ENCODE measurements at regions not wholly inside any gene's neighbourhood (a gene's known extent, or its start where the extent isn't known, plus 50 kb on each side); places are given as distances from the start of the nearest gene placed in this dataset.

DNA sequence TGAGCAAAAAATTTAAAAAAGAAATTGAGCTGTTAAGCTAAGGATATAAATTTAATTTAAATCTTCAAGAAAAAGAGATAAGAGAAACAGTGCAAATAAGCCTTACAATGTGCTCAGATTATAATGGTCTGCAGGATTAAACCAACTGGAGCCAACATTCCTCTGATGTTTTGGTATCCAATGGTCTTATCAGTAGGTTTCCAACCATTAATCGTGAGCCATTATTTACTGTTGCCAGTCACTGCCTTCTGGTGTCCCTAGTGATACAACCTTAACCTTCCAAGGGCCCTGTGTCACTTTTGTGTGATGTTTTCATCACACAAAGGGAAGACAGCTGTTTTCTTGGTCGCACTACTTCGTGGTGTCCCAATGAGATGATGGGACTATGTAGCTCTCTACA is 134.5 kb upstream of the CTAGE1 start:
- Histone ChIP-seq H3K4me1 (ENCODE audit: control insufficient read depth in 1 of 2, insufficient read depth in 2 of 2, low read length in 2 of 2) (peaks cover 4 to 5% of the 10 kb centered on the region in 2 experiments), H3K18ac (ENCODE audit: low read length) (no peak overlapping the region), H2BK5ac (ENCODE audit: low read depth, low read length, poor library complexity) (no peak overlapping the region), H3K27me3 (ENCODE audit: insufficient read depth, low read length) (no peaks in the 10 kb centered on the region), H3K79me2 (ENCODE audit: control insufficient read depth, insufficient read depth, low read length, poor library complexity) (no peaks in the 10 kb centered on the region), H3K23ac (ENCODE audit: low read length) (no peak overlapping the region), H3K4me3 (ENCODE audit: low read depth, low read length) (no peak overlapping the region), H3K14ac (ENCODE audit: low read length) (no peak overlapping the region), H3K36me3 (ENCODE audit: control insufficient read depth in 1 of 2, insufficient read depth in 2 of 2, low read length in 2 of 2) (no peaks in the 10 kb centered on the region), H3K9me3 (ENCODE audit: insufficient read depth, low read depth, low read length) (no peaks in the 10 kb centered on the region), H4K8ac (ENCODE audit: low read depth, low read length) (no peak overlapping the region), H3K27ac (ENCODE audit: low read depth, low read length) (no peak overlapping the region), H2BK120ac (ENCODE audit: insufficient read depth, low read length, poor library complexity) (no peak overlapping the region), H3K4me2 (ENCODE audit: low read length) (no peak overlapping the region), H2AFZ (ENCODE audit: insufficient read depth, low read length, poor library complexity) (no peak overlapping the region), H3K9ac (ENCODE audit: low read length) (no peak overlapping the region), H4K12ac (ENCODE audit: low read depth, low read length) (no peak overlapping the region), H2AK5ac (ENCODE audit: low read length) (no peak overlapping the region), H4K91ac (ENCODE audit: low read depth, low read length) (no peak overlapping the region), H2BK12ac (ENCODE audit: low read length) (no peak overlapping the region), H3K4ac (ENCODE audit: low read depth, low read length) (no peak overlapping the region), H3K79me1 (ENCODE audit: low read length) (peaks cover 3% of the 10 kb centered on the region)
- no peak for DNase-seq
- no CpG with 5 or more reads among the region's 3 CpGs for WGBS (ENCODE audit: extremely low coverage, insufficient coverage, insufficient read length)

DNA sequence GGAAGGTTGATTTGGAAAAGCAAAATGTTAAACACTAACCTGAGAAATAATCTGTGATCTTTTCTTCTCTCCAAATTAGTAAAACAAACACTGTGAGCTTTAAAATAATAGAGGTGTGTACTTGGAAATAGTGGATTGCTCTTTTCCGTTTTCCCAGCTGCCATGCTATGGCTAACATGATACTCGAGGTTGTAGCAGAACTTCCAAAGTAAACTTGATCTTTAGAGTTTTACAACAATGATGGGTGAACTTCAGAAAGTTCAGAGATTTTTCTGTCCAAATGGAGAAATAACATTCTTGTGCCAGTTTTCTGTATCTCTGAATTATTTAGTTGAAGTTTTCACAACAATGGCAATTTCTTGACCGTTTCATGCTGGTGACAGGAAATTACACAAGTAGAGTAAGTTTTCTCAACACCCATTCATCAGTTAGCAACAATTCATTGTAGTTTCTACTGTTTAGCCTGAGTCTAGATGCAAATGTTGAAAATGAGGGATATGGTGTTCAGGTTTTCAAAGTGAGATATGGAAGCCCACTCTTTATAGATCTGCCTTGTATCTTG is 135.3 kb upstream of the CTAGE1 start:
- no peak overlapping the region for H3K23ac ChIP-seq (ENCODE audit: low read length)
- peaks cover 3% of the 10 kb centered on the region for H3K79me1 ChIP-seq (ENCODE audit: low read length)
- no peak overlapping the region for H2BK12ac ChIP-seq (ENCODE audit: low read length)
- no peak overlapping the region for H2BK5ac ChIP-seq (ENCODE audit: low read depth, low read length, poor library complexity)
- no peaks in the 10 kb centered on the region for H3K27me3 ChIP-seq (ENCODE audit: insufficient read depth, low read length)
- H3K9ac ChIP-seq (ENCODE audit: low read length) = no peak overlapping the region
- no peak overlapping the region for H2BK120ac ChIP-seq (ENCODE audit: insufficient read depth, low read length, poor library complexity)
- H3K4me3 ChIP-seq (ENCODE audit: low read depth, low read length) = no peak overlapping the region
- H3K4me1 ChIP-seq (ENCODE audit: control insufficient read depth in 1 of 2, insufficient read depth in 2 of 2, low read length in 2 of 2) = peaks cover 3 to 4% of the 10 kb centered on the region in 2 experiments
- H3K79me2 ChIP-seq (ENCODE audit: control insufficient read depth, insufficient read depth, low read length, poor library complexity) = no peaks in the 10 kb centered on the region
- no peaks in the 10 kb centered on the region for H3K36me3 ChIP-seq (ENCODE audit: control insufficient read depth in 1 of 2, insufficient read depth in 2 of 2, low read length in 2 of 2)
- H3K4ac ChIP-seq (ENCODE audit: low read depth, low read length) = no peak overlapping the region
- DNase-seq = no peak
- H3K4me2 ChIP-seq (ENCODE audit: low read length) = no peak overlapping the region
- no peak overlapping the region for H3K18ac ChIP-seq (ENCODE audit: low read length)
- no peak overlapping the region for H4K91ac ChIP-seq (ENCODE audit: low read depth, low read length)
- no peak overlapping the region for H4K12ac ChIP-seq (ENCODE audit: low read depth, low read length)
- no peak overlapping the region for H2AFZ ChIP-seq (ENCODE audit: insufficient read depth, low read length, poor library complexity)
- no CpG with 5 or more reads among the region's 3 CpGs for WGBS (ENCODE audit: extremely low coverage, insufficient coverage, insufficient read length)
- no peak overlapping the region for H3K27ac ChIP-seq (ENCODE audit: low read depth, low read length)
- no peak overlapping the region for H2AK5ac ChIP-seq (ENCODE audit: low read length)
- H3K14ac ChIP-seq (ENCODE audit: low read length) = no peak overlapping the region
- H4K8ac ChIP-seq (ENCODE audit: low read depth, low read length) = no peak overlapping the region
- no peaks in the 10 kb centered on the region for H3K9me3 ChIP-seq (ENCODE audit: insufficient read depth, low read depth, low read length)

DNA sequence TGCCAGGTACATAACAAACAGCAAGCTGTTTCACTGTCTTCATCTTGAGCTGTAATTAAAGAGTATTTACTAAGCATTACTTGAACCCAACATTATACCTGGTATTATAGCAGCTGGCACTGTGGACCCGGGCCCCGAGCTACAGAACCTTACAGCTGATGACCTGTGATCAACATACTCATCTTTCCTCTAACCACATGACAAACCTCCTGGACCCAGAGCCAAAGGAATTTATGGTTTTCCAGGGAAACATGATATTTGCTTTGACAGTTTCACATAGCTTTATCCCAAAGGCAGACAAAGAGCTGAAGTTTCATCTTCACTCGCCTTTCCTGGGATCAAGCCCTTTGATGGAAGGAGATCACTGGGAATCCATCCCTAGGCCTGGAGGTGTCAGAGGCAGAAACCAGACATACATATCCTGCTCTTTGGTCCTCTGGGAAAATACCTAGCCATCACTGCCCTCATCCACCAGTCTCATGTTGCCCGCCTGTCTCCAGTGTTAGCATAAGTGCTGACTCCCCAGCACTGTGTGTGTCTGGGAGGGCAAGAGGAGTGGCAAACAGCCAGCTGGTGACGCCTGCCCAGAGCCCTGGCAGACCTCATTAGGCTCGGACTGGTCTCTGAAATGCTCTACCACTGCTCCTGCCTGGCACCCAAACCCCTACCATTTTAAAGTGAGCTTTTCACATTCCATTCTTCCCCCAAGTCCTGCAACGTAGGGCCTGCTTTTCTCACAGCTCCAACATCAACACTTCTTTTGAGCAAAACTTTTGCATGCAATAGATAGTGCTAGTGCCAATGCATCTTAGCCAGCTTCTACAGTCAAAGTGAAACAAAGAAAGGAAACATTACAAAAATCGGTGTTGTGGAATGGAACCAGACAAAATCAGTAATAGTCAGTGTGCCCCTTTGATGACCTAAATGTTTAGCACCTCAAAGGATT is 138.8 kb upstream of the CTAGE1 start:
- Histone ChIP-seq H3K4ac (ENCODE audit: low read depth, low read length) (no peak overlapping the region), H2AK5ac (ENCODE audit: low read length) (no peak overlapping the region), H2BK120ac (ENCODE audit: insufficient read depth, low read length, poor library complexity) (no peak overlapping the region), H3K4me1 (ENCODE audit: control insufficient read depth in 1 of 2, insufficient read depth in 2 of 2, low read length in 2 of 2) (peaks cover 0 to 2% of the 10 kb centered on the region in 2 experiments), H3K79me1 (ENCODE audit: low read length) (peaks cover 4% of the 10 kb centered on the region), H3K79me2 (ENCODE audit: control insufficient read depth, insufficient read depth, low read length, poor library complexity) (peaks cover 2% of the 10 kb centered on the region), H3K4me3 (ENCODE audit: low read depth, low read length) (no peak overlapping the region), H3K4me2 (ENCODE audit: low read length) (no peak overlapping the region), H2AFZ (ENCODE audit: insufficient read depth, low read length, poor library complexity) (no peak overlapping the region), H3K23ac (ENCODE audit: low read length) (no peak overlapping the region), H3K36me3 (ENCODE audit: control insufficient read depth in 1 of 2, insufficient read depth in 2 of 2, low read length in 2 of 2) (no peaks in the 10 kb centered on the region), H3K27ac (ENCODE audit: low read depth, low read length) (no peak overlapping the region), H3K9ac (ENCODE audit: low read length) (no peak overlapping the region), H4K12ac (ENCODE audit: low read depth, low read length) (no peak overlapping the region), H4K91ac (ENCODE audit: low read depth, low read length) (no peak overlapping the region), H2BK12ac (ENCODE audit: low read length) (no peak overlapping the region), H3K14ac (ENCODE audit: low read length) (no peak overlapping the region), H2BK5ac (ENCODE audit: low read depth, low read length, poor library complexity) (no peak overlapping the region), H4K8ac (ENCODE audit: low read depth, low read length) (no peak overlapping the region), H3K9me3 (ENCODE audit: insufficient read depth, low read depth, low read length) (no peaks in the 10 kb centered on the region), H3K27me3 (ENCODE audit: insufficient read depth, low read length) (no peaks in the 10 kb centered on the region), H3K18ac (ENCODE audit: low read length) (no peak overlapping the region)
- DNase-seq = peak; percentile 37 to 57
- WGBS (ENCODE audit: extremely low coverage, insufficient coverage, insufficient read length) = no CpG with 5 or more reads among the region's 8 CpGs

DNA sequence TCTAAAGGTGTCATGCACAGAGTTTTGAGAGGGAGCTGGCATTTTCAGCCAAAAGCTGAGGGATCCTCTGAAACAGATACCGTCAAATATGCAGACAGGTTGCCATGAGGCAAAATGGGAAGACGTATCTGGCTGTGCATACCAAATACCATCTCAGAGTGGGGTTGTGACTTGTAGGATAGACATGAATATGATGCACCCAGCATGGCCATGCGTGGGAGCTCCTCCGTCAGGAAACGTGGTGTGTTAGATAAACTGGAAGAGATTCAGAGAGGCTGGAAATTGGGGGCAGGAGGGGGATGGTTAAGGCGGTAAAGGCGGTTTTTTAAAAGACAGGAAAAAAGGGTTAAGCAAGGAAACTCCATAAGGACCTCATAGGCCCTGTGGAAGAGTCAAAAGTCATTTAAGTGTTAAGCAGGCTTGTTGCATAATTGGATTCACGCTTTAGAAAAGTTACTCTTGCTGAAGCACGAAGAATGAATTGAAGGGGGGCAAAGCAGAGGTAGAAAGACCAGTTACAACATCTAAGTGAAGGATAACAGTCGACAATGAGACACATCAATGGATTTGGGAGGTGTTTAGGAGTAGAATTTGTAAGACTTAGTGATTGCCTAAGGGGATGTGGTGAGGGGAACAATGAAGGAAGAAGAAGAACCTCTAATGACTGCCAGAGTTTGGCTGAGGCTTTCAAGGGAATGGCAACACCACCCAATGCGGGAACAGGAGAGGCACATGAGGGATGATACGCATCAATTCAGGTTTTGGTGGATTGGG is 139.6 kb upstream of the CTAGE1 start:
- H3K9ac ChIP-seq (ENCODE audit: low read length) = no peak overlapping the region
- H3K27ac ChIP-seq (ENCODE audit: low read depth, low read length) = no peak overlapping the region
- H3K79me2 ChIP-seq (ENCODE audit: control insufficient read depth, insufficient read depth, low read length, poor library complexity) = peaks cover 2% of the 10 kb centered on the region
- no peak overlapping the region for H3K18ac ChIP-seq (ENCODE audit: low read length)
- H3K79me1 ChIP-seq (ENCODE audit: low read length) = peaks cover 4% of the 10 kb centered on the region
- no peaks in the 10 kb centered on the region for H3K27me3 ChIP-seq (ENCODE audit: insufficient read depth, low read length)
- no peak overlapping the region for H3K4me2 ChIP-seq (ENCODE audit: low read length)
- no peak overlapping the region for H2BK12ac ChIP-seq (ENCODE audit: low read length)
- H4K12ac ChIP-seq (ENCODE audit: low read depth, low read length) = no peak overlapping the region
- H2BK5ac ChIP-seq (ENCODE audit: low read depth, low read length, poor library complexity) = no peak overlapping the region
- no peak overlapping the region for H3K4me3 ChIP-seq (ENCODE audit: low read depth, low read length)
- H2AFZ ChIP-seq (ENCODE audit: insufficient read depth, low read length, poor library complexity) = no peak overlapping the region
- H3K9me3 ChIP-seq (ENCODE audit: insufficient read depth, low read depth, low read length) = no peaks in the 10 kb centered on the region
- no peak overlapping the region for H4K91ac ChIP-seq (ENCODE audit: low read depth, low read length)
- peak; percentile 76 to 88 for DNase-seq
- H3K4me1 ChIP-seq (ENCODE audit: control insufficient read depth in 1 of 2, insufficient read depth in 2 of 2, low read length in 2 of 2) = peaks cover 0 to 2% of the 10 kb centered on the region in 2 experiments
- H4K8ac ChIP-seq (ENCODE audit: low read depth, low read length) = no peak overlapping the region
- H3K14ac ChIP-seq (ENCODE audit: low read length) = no peak overlapping the region
- no peak overlapping the region for H2BK120ac ChIP-seq (ENCODE audit: insufficient read depth, low read length, poor library complexity)
- H3K4ac ChIP-seq (ENCODE audit: low read depth, low read length) = no peak overlapping the region
- no CpG with 5 or more reads among the region's 12 CpGs for WGBS (ENCODE audit: extremely low coverage, insufficient coverage, insufficient read length)
- no peaks in the 10 kb centered on the region for H3K36me3 ChIP-seq (ENCODE audit: control insufficient read depth in 1 of 2, insufficient read depth in 2 of 2, low read length in 2 of 2)
- no peak overlapping the region for H3K23ac ChIP-seq (ENCODE audit: low read length)
- no peak overlapping the region for H2AK5ac ChIP-seq (ENCODE audit: low read length)

Data from trophoblast cell (in vitro differentiated cells and primary cell).